Vagina (tissue), 2 donors: ENCODE measurements at regions not wholly inside any gene's neighbourhood (a gene's known extent, or its start where the extent isn't known, plus 50 kb on each side); places are given as distances from the start of the nearest gene placed in this dataset.

Experiments used
- DNase-seq, 2 donors: peaks; one replicate each; pipeline ENCODE4 v3.0.0-alpha.2; 2017; ENCODE audit errors: extremely low spot score in 2 of 2
- H3K27ac ChIP-seq: fragments of 200-600 bp; sonication (generic); one replicate; pipeline ENCODE4 v1.5.1; 2019
- H3K27me3 ChIP-seq: fragments of 200-600 bp; sonication (generic); one replicate; pipeline ENCODE4 v1.5.1; 2019
- H3K36me3 ChIP-seq, 2 donors: fragments of 200-600 bp; sonication (generic); one replicate each; pipeline ENCODE4 v1.5.1; 2017 to 2019
- H3K4me1 ChIP-seq: fragments of 200-600 bp; sonication (generic); one replicate; pipeline ENCODE4 v1.5.1; 2019
- H3K4me3 ChIP-seq, 2 donors: fragments of 200-600 bp; sonication (generic); 1 replicate in 1 of 2; 2 replicates in 1 of 2; pipeline ENCODE4 v1.5.1; 2016 to 2019
- H3K9me3 ChIP-seq: fragments of 200-600 bp; sonication (generic); one replicate; pipeline ENCODE4 v1.5.1; 2019
- CTCF ChIP-seq, 3 experiments: fragments of 450-650 bp in 2 of 3; fragments of 200-600 bp in 1 of 3; sonication (generic) in 1 of 3; IDR thresholded peaks; one replicate each; pipeline ENCODE4 v1.5.1; 2017 to 2019; ENCODE audit warnings: antibody characterized with exemption in 3 of 3, mild to moderate bottlenecking in 2 of 3, moderate library complexity in 2 of 3
- POLR2A ChIP-seq, 2 donors: fragments of 450-650 bp; IDR thresholded peaks; one replicate each; pipeline ENCODE4 v1.6.1; 2017; ENCODE audit warnings: antibody characterized with exemption in 2 of 2, mild to moderate bottlenecking in 2 of 2, moderate library complexity in 2 of 2
- POLR2AphosphoS5 ChIP-seq, 2 donors: sonication (generic); formaldehyde crosslinking; IDR thresholded peaks; one replicate each; pipeline ENCODE4 v1.9.0; 2017; ENCODE audit warnings: antibody characterized with exemption in 2 of 2, mild to moderate bottlenecking in 2 of 2, low read depth in 1 of 2; ENCODE audit not compliant: insufficient read depth in 1 of 2
- intact Hi-C: fragments of 100-400 bp; cut with DNase I; formaldehyde crosslinking; loops from one replicate; pipeline ENCODE4 v1.15.1; 2023

DNA sequence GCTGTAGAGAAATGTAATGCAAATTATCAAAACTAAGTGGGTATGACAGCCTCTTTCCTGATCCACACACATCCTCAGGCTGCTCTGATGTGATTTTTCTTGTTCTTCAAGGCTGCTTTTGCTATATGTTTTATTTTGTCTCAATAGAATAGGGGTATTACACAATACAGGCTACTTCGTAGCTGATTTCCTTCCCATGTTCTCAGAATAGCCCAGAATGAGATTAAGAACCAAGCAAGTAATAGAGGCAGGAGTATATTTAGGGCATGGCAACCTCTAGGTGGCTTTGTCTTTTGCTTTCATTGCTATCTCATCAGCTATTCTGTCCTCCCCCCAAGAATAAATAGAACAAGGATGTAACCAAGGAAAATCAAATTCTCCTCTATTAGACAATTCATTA is 241.8 kb downstream of the ALDH8A1 start:
- no peak for TF ChIP-seq POLR2A (IDR thresholded peaks at IDR 0.05)
- TF ChIP-seq CTCF (IDR thresholded peaks at IDR 0.05): no peak
- TF ChIP-seq POLR2AphosphoS5 (IDR thresholded peaks at IDR 0.05; ENCODE audit: insufficient read depth in 1 of 2, low read depth in 1 of 2): no peak
- no peaks in the 10 kb centered on the region for H3K4me1 ChIP-seq
- H3K27me3 ChIP-seq: no peaks in the 10 kb centered on the region
- H3K4me3 ChIP-seq: no peak overlapping the region
- H3K9me3 ChIP-seq: no peaks in the 10 kb centered on the region
- intact Hi-C loops: no loop called here
- no peaks in the 10 kb centered on the region for H3K36me3 ChIP-seq
- no peak overlapping the region for H3K27ac ChIP-seq
- DNase-seq: no peak

DNA sequence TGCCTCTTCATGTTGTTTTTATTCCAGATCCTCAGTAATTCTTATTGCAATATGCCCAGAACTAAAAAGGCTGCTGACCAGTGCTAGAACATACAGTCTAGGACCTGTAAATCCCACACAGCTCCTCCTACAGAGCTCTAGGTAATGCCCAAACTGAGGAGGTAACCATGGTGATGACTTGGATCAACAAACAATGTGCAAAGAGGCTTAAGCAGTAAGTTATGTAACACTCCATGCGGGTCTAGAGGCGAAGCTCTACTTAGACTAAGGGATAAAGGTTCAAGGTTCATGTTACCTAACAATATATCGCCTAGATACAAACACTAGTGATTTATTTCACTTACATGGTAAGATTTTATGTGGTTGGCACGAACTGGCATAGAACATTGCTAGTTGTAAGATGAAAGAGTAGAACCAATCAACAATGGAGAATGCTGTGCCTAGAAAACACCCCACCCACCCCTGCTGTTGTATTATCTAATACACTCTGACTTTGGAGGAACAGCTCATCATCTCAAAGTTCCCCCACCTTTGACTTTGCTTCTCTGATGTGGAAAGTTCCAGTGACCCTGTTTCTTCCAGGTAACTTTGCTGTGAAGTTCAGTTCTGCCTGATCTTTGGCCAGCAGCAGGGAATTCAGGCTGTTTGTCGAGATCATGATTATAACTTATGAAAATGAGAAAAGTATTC is 242.4 kb downstream of the ALDH8A1 start:
- no peaks in the 10 kb centered on the region for H3K36me3 ChIP-seq
- no peak overlapping the region for H3K27ac ChIP-seq
- no peaks in the 10 kb centered on the region for H3K4me1 ChIP-seq
- H3K4me3 ChIP-seq: no peak overlapping the region
- TF ChIP-seq CTCF (IDR thresholded peaks at IDR 0.05): no peak
- TF ChIP-seq POLR2A (IDR thresholded peaks at IDR 0.05): no peak
- no peak for TF ChIP-seq POLR2AphosphoS5 (IDR thresholded peaks at IDR 0.05; ENCODE audit: insufficient read depth in 1 of 2, low read depth in 1 of 2)
- H3K27me3 ChIP-seq: no peaks in the 10 kb centered on the region
- intact Hi-C loops: no loop called here
- no peak for DNase-seq
- H3K9me3 ChIP-seq: no peaks in the 10 kb centered on the region

- TF ChIP-seq CTCF (IDR thresholded peaks at IDR 0.05) (no peak), POLR2A (IDR thresholded peaks at IDR 0.05) (no peak), POLR2AphosphoS5 (IDR thresholded peaks at IDR 0.05; ENCODE audit: insufficient read depth in 1 of 2, low read depth in 1 of 2) (no peak)
- H3K27me3 ChIP-seq: no peaks in the 10 kb centered on the region
Observed at GRCh38 chr6:134706806-134707205, 243.1 kb downstream of the ALDH8A1 start.

DNA sequence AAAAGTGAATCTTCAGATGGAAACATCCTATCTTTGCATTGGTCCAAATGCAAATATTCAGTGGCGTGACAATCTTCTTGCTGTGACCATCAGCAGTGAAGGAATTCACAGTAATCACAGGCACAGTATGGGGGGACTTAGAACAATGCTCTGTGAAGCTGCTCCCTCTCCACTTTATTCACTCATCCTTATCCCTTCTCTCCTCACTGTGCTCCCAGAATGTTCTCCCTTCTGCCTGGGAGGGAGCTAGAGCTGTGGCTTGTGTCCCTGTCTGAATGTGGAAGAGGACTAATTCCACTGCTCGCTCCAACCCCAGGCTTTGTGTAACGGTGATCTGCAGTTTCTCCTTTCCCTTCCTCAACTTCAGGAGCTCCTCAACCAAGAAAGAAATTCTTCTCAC is 243.7 kb downstream of the ALDH8A1 start:
- Histone ChIP-seq H3K9me3 (no peaks in the 10 kb centered on the region), H3K4me3 (no peak overlapping the region), H3K4me1 (no peaks in the 10 kb centered on the region), H3K36me3 (no peaks in the 10 kb centered on the region), H3K27me3 (no peaks in the 10 kb centered on the region), H3K27ac (no peak overlapping the region)
- no peak for TF ChIP-seq CTCF (IDR thresholded peaks at IDR 0.05)
- no peak for TF ChIP-seq POLR2AphosphoS5 (IDR thresholded peaks at IDR 0.05; ENCODE audit: insufficient read depth in 1 of 2, low read depth in 1 of 2)
- TF ChIP-seq POLR2A (IDR thresholded peaks at IDR 0.05): no peak
- intact Hi-C loops: no loop called here
- no peak for DNase-seq

More at GRCh38 chr6:134706806-134707205, 243.1 kb downstream of the ALDH8A1 start:
- no peak overlapping the region for H3K27ac ChIP-seq
- intact Hi-C loops: no loop called here
- no peaks in the 10 kb centered on the region for H3K4me1 ChIP-seq
- no peak overlapping the region for H3K4me3 ChIP-seq
- no peaks in the 10 kb centered on the region for H3K36me3 ChIP-seq
- no peak for DNase-seq
- no peaks in the 10 kb centered on the region for H3K9me3 ChIP-seq

GRCh38 chr6:134703206-134703605 is 246.7 kb downstream of the ALDH8A1 start:
- Histone ChIP-seq H3K36me3 (no peaks in the 10 kb centered on the region), H3K4me3 (no peak overlapping the region), H3K4me1 (no peaks in the 10 kb centered on the region), H3K9me3 (no peaks in the 10 kb centered on the region), H3K27ac (no peak overlapping the region), H3K27me3 (no peaks in the 10 kb centered on the region)
- no peak for DNase-seq
- TF ChIP-seq POLR2A (IDR thresholded peaks at IDR 0.05) (no peak), POLR2AphosphoS5 (IDR thresholded peaks at IDR 0.05; ENCODE audit: insufficient read depth in 1 of 2, low read depth in 1 of 2) (no peak), CTCF (IDR thresholded peaks at IDR 0.05) (no peak)
- intact Hi-C loops: no loop called here
